ENCODE measurements at regions not wholly inside any gene's neighbourhood (a gene's known extent, or its start where the extent isn't known, plus 50 kb on each side); places are given as distances from the start of the nearest gene placed in this dataset.

GRCh38 chr12:67068761-67069450 is 200.3 kb upstream of the CAND1 start:
- H3K4me3 Mint-ChIP-seq = peak overlapping the region; percentile 96
- peaks cover 11% of the 10 kb centered on the region for H3K4me1 Mint-ChIP-seq (ENCODE audit: low read depth)
- Histone ChIP-seq H3K27me3 (ENCODE audit: control insufficient read depth in 1 of 2, insufficient read depth in 2 of 2, low read length in 2 of 2) (peaks cover 10 to 40% of the 10 kb centered on the region in 2 experiments), H3K9me3 (ENCODE audit: control insufficient read depth in 1 of 2, insufficient read depth in 1 of 2, low read length in 2 of 2) (peaks cover 0 to 5% of the 10 kb centered on the region in 2 experiments), H3K4me3 (ENCODE audit: low read length) (peak overlapping the region; percentile 51), H3K4me1 (ENCODE audit: insufficient read depth, low read length) (peaks cover 18% of the 10 kb centered on the region), H3K27ac (ENCODE audit: low read depth in 1 of 2, low read length in 2 of 2) (no peak overlapping the region), H3K36me3 (ENCODE audit: insufficient read depth, low read length) (no peaks in the 10 kb centered on the region)
- no peak for TF ChIP-seq CTCF (IDR thresholded peaks at IDR 0.05)
- POLR2A ChIA-PET = interaction anchor here (0.8 to 1.3 kb wide), 2 partner anchors 10 to 200 kb away, joined by 3 to 16 read pairs; partner anchors contain the start of gene CAND1
- intact Hi-C loops (cut with DNase I, micrococcal nuclease) = no loop called here
- H3K9me3 Mint-ChIP-seq = no peaks in the 10 kb centered on the region
- peak in 13 of 14 experiments; percentile 9 to 73 (median 38) for DNase-seq
- CTCF ChIA-PET = no interaction called here
- H3K27ac Mint-ChIP-seq = peak overlapping the region; percentile 18
- ATAC-seq (ENCODE audit: poor library complexity) = peak; percentile 74
- H3K27me3 Mint-ChIP-seq = peaks cover 33% of the 10 kb centered on the region
- peaks cover 8% of the 10 kb centered on the region for H3K36me3 Mint-ChIP-seq (ENCODE audit: low read depth)

DNA sequence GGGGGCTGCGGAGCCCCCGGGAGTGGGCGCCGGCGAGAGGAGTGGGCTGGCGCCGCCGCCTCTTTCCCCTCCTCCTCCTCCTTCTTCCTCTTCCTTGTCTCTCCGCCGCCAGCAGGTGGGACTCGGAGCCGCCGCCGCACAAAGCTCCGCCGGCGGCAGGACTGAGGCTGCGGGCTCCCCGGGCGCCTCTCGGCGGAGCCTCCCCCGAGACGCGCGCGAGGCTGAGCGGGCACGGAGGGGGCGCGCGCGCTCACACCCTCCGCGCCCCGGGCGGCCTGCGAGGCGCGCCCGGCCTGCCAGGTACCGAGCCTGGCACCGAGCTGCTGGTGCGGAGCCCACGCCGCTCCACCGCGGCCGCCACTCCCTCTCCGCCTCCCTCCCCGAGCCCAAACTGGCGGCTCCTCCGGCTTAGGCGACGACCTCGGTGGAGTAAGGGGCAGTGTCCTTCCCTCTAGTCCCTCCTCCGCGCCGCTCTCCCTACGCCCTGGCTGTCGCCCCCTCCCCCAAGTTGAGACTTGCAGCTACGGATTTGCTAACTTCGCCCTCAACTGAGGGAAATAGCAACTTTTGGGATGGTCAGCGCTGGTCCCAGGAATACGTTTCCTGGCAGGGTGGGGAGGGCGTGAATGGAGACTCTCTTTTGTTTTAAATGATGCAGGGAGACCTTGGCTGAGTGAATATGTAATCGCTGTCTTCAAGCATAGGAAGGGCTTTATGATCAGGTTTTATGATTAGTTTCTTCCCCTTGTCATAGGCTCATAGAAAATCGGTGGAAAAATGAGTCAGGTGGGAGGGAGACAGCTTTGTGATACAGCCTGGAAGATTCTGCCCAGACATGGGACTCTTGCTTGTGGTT is 199.5 kb upstream of the CAND1 start:
- peak overlapping the region; percentile 53 for H3K4me3 ChIP-seq (ENCODE audit: low read length)
- ATAC-seq (ENCODE audit: poor library complexity) = peak; percentile 73
- ChIA-PET POLR2A (interaction anchor here (0.8 to 1.3 kb wide), 2 partner anchors 10 to 199 kb away, joined by 3 to 16 read pairs; partner anchors contain the start of gene CAND1), CTCF (no interaction called here)
- Mint-ChIP-seq H3K4me1 (ENCODE audit: low read depth) (peaks cover 11% of the 10 kb centered on the region), H3K4me3 (peak overlapping the region; percentile 87), H3K27me3 (peaks cover 33% of the 10 kb centered on the region), H3K27ac (peak overlapping the region; percentile 8), H3K9me3 (no peaks in the 10 kb centered on the region), H3K36me3 (ENCODE audit: low read depth) (peaks cover 8% of the 10 kb centered on the region)
- intact Hi-C loops (cut with DNase I, micrococcal nuclease) = loop anchor here in 1 of 2 experiments (10.0 kb wide), 1 partner anchor 195 kb away; the partner anchor contains the start of gene CAND1
- DNase-seq = peak in 13 of 14 experiments; percentile 19 to 78 (median 42)
- no peak overlapping the region for H3K27ac ChIP-seq (ENCODE audit: low read depth in 1 of 2, low read length in 2 of 2)
- H3K4me1 ChIP-seq (ENCODE audit: insufficient read depth, low read length) = peaks cover 18% of the 10 kb centered on the region
- TF ChIP-seq CTCF (IDR thresholded peaks at IDR 0.05) = no peak
- peaks cover 0 to 5% of the 10 kb centered on the region in 2 experiments for H3K9me3 ChIP-seq (ENCODE audit: control insufficient read depth in 1 of 2, insufficient read depth in 1 of 2, low read length in 2 of 2)
- H3K27me3 ChIP-seq (ENCODE audit: control insufficient read depth in 1 of 2, insufficient read depth in 2 of 2, low read length in 2 of 2) = peaks cover 10 to 45% of the 10 kb centered on the region in 2 experiments
- H3K36me3 ChIP-seq (ENCODE audit: insufficient read depth, low read length) = no peaks in the 10 kb centered on the region

DNA sequence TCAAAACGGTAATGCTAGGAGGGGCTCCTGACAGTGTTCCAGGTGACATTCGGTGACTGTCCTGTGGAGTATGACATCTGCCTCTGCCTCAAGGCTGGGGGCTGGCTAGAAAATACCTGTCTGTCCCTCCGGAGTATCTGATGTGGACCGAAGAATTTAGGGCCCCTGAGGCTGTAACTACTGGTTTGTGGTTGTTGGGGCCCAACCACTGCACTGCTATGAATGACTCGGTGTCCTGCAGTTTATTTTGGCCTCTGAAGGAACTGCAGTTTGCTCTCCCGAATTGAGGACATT is 198.9 kb upstream of the CAND1 start:
- peaks cover 10 to 45% of the 10 kb centered on the region in 2 experiments for H3K27me3 ChIP-seq (ENCODE audit: control insufficient read depth in 1 of 2, insufficient read depth in 2 of 2, low read length in 2 of 2)
- no peak overlapping the region for H3K4me3 ChIP-seq (ENCODE audit: low read length)
- TF ChIP-seq CTCF (IDR thresholded peaks at IDR 0.05) = no peak
- no peak for ATAC-seq (ENCODE audit: poor library complexity)
- peak overlapping the region; percentile 8 for H3K27ac Mint-ChIP-seq
- H3K4me1 Mint-ChIP-seq (ENCODE audit: low read depth) = peaks cover 11% of the 10 kb centered on the region
- H3K9me3 Mint-ChIP-seq = no peaks in the 10 kb centered on the region
- POLR2A ChIA-PET = no interaction called here
- peak overlapping the region; percentile 87 for H3K4me3 Mint-ChIP-seq
- CTCF ChIA-PET = no interaction called here
- H3K27ac ChIP-seq (ENCODE audit: low read depth in 1 of 2, low read length in 2 of 2) = no peak overlapping the region
- intact Hi-C loops (cut with DNase I, micrococcal nuclease) = loop anchor here in 1 of 2 experiments (10.0 kb wide), 1 partner anchor 195 kb away; the partner anchor contains the start of gene CAND1
- H3K27me3 Mint-ChIP-seq = peaks cover 33% of the 10 kb centered on the region
- DNase-seq = peak in 1 of 14 experiments; percentile 6
- H3K9me3 ChIP-seq (ENCODE audit: control insufficient read depth in 1 of 2, insufficient read depth in 1 of 2, low read length in 2 of 2) = peaks cover 0 to 5% of the 10 kb centered on the region in 2 experiments
- H3K36me3 Mint-ChIP-seq (ENCODE audit: low read depth) = peaks cover 8% of the 10 kb centered on the region
- peaks cover 18% of the 10 kb centered on the region for H3K4me1 ChIP-seq (ENCODE audit: insufficient read depth, low read length)
- H3K36me3 ChIP-seq (ENCODE audit: insufficient read depth, low read length) = no peaks in the 10 kb centered on the region
